ENCODE measurements at regions not wholly inside any gene's neighbourhood (a gene's known extent, or its start where the extent isn't known, plus 50 kb on each side); places are given as distances from the start of the nearest gene placed in this dataset.

GRCh38 chr9:79166005-79166404 lies 405.8 kb upstream of the TLE4 start:
- Mint-ChIP-seq H3K4me3 (no peak overlapping the region), H3K9me3 (peaks cover 2% of the 10 kb centered on the region), H3K36me3 (ENCODE audit: low read depth) (no peaks in the 10 kb centered on the region), H3K27ac (no peak overlapping the region), H3K27me3 (peaks cover 4% of the 10 kb centered on the region), H3K4me1 (no peaks in the 10 kb centered on the region)
- POLR2A ChIA-PET = no interaction called here
- no peak for DNase-seq
- CTCF ChIA-PET = interaction anchor here (1.2 kb wide), 1 partner anchor 10 kb away, joined by 4 read pairs; no protein-coding TSS in a partner anchor

GRCh38 chr9:79170643-79171042 lies 401.1 kb upstream of the TLE4 start:
- H3K36me3 Mint-ChIP-seq (ENCODE audit: low read depth) = no peaks in the 10 kb centered on the region
- H3K4me1 Mint-ChIP-seq = no peaks in the 10 kb centered on the region
- DNase-seq = no peak
- CTCF ChIA-PET = no interaction called here
- H3K4me3 Mint-ChIP-seq = no peak overlapping the region
- no peak overlapping the region for H3K27ac Mint-ChIP-seq
- peaks cover 2% of the 10 kb centered on the region for H3K9me3 Mint-ChIP-seq
- H3K27me3 Mint-ChIP-seq = no peaks in the 10 kb centered on the region
- POLR2A ChIA-PET = no interaction called here

- no peak overlapping the region for H3K27ac Mint-ChIP-seq
- ChIA-PET CTCF (no interaction called here), POLR2A (no interaction called here)
- H3K4me3 Mint-ChIP-seq = no peak overlapping the region
- H3K27me3 Mint-ChIP-seq = no peaks in the 10 kb centered on the region
- no peaks in the 10 kb centered on the region for H3K4me1 Mint-ChIP-seq
- DNase-seq = no peak
- no peaks in the 10 kb centered on the region for H3K36me3 Mint-ChIP-seq (ENCODE audit: low read depth)
- H3K9me3 Mint-ChIP-seq = peaks cover 2% of the 10 kb centered on the region
These were observed 397.8 kb upstream of the TLE4 start for GRCh38 chr9:79173932-79174331.

GRCh38 chr9:79176014-79176697 lies 395.6 kb upstream of the TLE4 start:
- ChIA-PET CTCF (no interaction called here), POLR2A (no interaction called here)
- H3K36me3 Mint-ChIP-seq (ENCODE audit: low read depth) = no peaks in the 10 kb centered on the region
- no peaks in the 10 kb centered on the region for H3K4me1 Mint-ChIP-seq
- no peaks in the 10 kb centered on the region for H3K27me3 Mint-ChIP-seq
- no peak overlapping the region for H3K4me3 Mint-ChIP-seq
- DNase-seq = no peak
- no peaks in the 10 kb centered on the region for H3K9me3 Mint-ChIP-seq
- H3K27ac Mint-ChIP-seq = no peak overlapping the region

GRCh38 chr9:79184831-79185230 lies 386.9 kb upstream of the TLE4 start:
- H3K27me3 Mint-ChIP-seq = no peaks in the 10 kb centered on the region
- DNase-seq = no peak
- no peaks in the 10 kb centered on the region for H3K9me3 Mint-ChIP-seq
- H3K4me3 Mint-ChIP-seq = no peak overlapping the region
- ChIA-PET POLR2A (no interaction called here), CTCF (no interaction called here)
- no peaks in the 10 kb centered on the region for H3K36me3 Mint-ChIP-seq (ENCODE audit: low read depth)
- H3K4me1 Mint-ChIP-seq = no peaks in the 10 kb centered on the region
- H3K27ac Mint-ChIP-seq = no peak overlapping the region

- Mint-ChIP-seq H3K36me3 (ENCODE audit: low read depth) (no peaks in the 10 kb centered on the region), H3K9me3 (no peaks in the 10 kb centered on the region), H3K4me1 (no peaks in the 10 kb centered on the region), H3K27me3 (no peaks in the 10 kb centered on the region), H3K4me3 (no peak overlapping the region), H3K27ac (no peak overlapping the region)
- ChIA-PET POLR2A (no interaction called here), CTCF (no interaction called here)
- DNase-seq = no peak
These were observed 385.9 kb upstream of the TLE4 start for GRCh38 chr9:79185866-79186265.

GRCh38 chr9:79189511-79189924 lies 382.2 kb upstream of the TLE4 start:
- Mint-ChIP-seq H3K36me3 (ENCODE audit: low read depth) (no peaks in the 10 kb centered on the region), H3K27ac (no peak overlapping the region), H3K27me3 (no peaks in the 10 kb centered on the region), H3K4me3 (no peak overlapping the region), H3K9me3 (no peaks in the 10 kb centered on the region), H3K4me1 (no peaks in the 10 kb centered on the region)
- DNase-seq = no peak
- ChIA-PET CTCF (no interaction called here), POLR2A (no interaction called here)

GRCh38 chr9:79193001-79193400 lies 378.8 kb upstream of the TLE4 start:
- POLR2A ChIA-PET = no interaction called here
- CTCF ChIA-PET = no interaction called here

GRCh38 chr9:79193501-79194223 lies 378.1 kb upstream of the TLE4 start:
- ChIA-PET CTCF (no interaction called here), POLR2A (no interaction called here)
- Mint-ChIP-seq H3K4me3 (no peak overlapping the region), H3K27me3 (no peaks in the 10 kb centered on the region), H3K9me3 (no peaks in the 10 kb centered on the region), H3K27ac (no peak overlapping the region), H3K4me1 (no peaks in the 10 kb centered on the region), H3K36me3 (ENCODE audit: low read depth) (no peaks in the 10 kb centered on the region)
- no peak for DNase-seq

More at GRCh38 chr9:79193001-79193400, 378.8 kb upstream of the TLE4 start:
- Mint-ChIP-seq H3K36me3 (ENCODE audit: low read depth) (no peaks in the 10 kb centered on the region), H3K4me1 (no peaks in the 10 kb centered on the region), H3K27me3 (no peaks in the 10 kb centered on the region), H3K4me3 (no peak overlapping the region), H3K27ac (no peak overlapping the region), H3K9me3 (no peaks in the 10 kb centered on the region)
- DNase-seq = no peak

GRCh38 chr9:79195879-79196278 lies 375.9 kb upstream of the TLE4 start:
- CTCF ChIA-PET = no interaction called here

GRCh38 chr9:79196606-79197005 lies 375.2 kb upstream of the TLE4 start:
- no peak overlapping the region for H3K27ac Mint-ChIP-seq
- no peak for DNase-seq
- no peaks in the 10 kb centered on the region for H3K4me1 Mint-ChIP-seq
- no peaks in the 10 kb centered on the region for H3K36me3 Mint-ChIP-seq (ENCODE audit: low read depth)
- H3K9me3 Mint-ChIP-seq = no peaks in the 10 kb centered on the region
- ChIA-PET POLR2A (no interaction called here), CTCF (no interaction called here)
- H3K27me3 Mint-ChIP-seq = peaks cover 2% of the 10 kb centered on the region
- H3K4me3 Mint-ChIP-seq = no peak overlapping the region

More at GRCh38 chr9:79195879-79196278, 375.9 kb upstream of the TLE4 start:
- Mint-ChIP-seq H3K36me3 (ENCODE audit: low read depth) (no peaks in the 10 kb centered on the region), H3K4me1 (no peaks in the 10 kb centered on the region), H3K27ac (no peak overlapping the region), H3K4me3 (no peak overlapping the region), H3K9me3 (no peaks in the 10 kb centered on the region), H3K27me3 (peaks cover 2% of the 10 kb centered on the region)
- POLR2A ChIA-PET = no interaction called here
- DNase-seq = no peak

- Mint-ChIP-seq H3K27ac (no peak overlapping the region), H3K4me1 (no peaks in the 10 kb centered on the region), H3K4me3 (no peak overlapping the region), H3K9me3 (no peaks in the 10 kb centered on the region), H3K27me3 (peaks cover 2% of the 10 kb centered on the region), H3K36me3 (ENCODE audit: low read depth) (no peaks in the 10 kb centered on the region)
- CTCF ChIA-PET = no interaction called here
- POLR2A ChIA-PET = no interaction called here
- no peak for DNase-seq
These were observed 371.4 kb upstream of the TLE4 start for GRCh38 chr9:79200336-79200735.

GRCh38 chr9:79201636-79202035 lies 370.1 kb upstream of the TLE4 start:
- H3K27ac Mint-ChIP-seq = no peak overlapping the region
- DNase-seq = no peak
- H3K9me3 Mint-ChIP-seq = no peaks in the 10 kb centered on the region
- no peak overlapping the region for H3K4me3 Mint-ChIP-seq
- ChIA-PET POLR2A (no interaction called here), CTCF (interaction anchor here (1.3 kb wide), 1 partner anchor 9 kb away, joined by 3 read pairs; no protein-coding TSS in a partner anchor)
- no peaks in the 10 kb centered on the region for H3K36me3 Mint-ChIP-seq (ENCODE audit: low read depth)
- H3K4me1 Mint-ChIP-seq = no peaks in the 10 kb centered on the region
- H3K27me3 Mint-ChIP-seq = peaks cover 2% of the 10 kb centered on the region
